ENCODE measurements at regions not wholly inside any gene's neighbourhood (a gene's known extent, or its start where the extent isn't known, plus 50 kb on each side); places are given as distances from the start of the nearest gene placed in this dataset.

GRCh38 chr4:32525420-32525819 is 1805.3 kb downstream of the PCDH7 start:
- intact Hi-C loops (cut with micrococcal nuclease), result no loop called here
- CTCF ChIA-PET, result no interaction called here

GRCh38 chr4:32544846-32545245 is 1824.7 kb downstream of the PCDH7 start:
- intact Hi-C loops (cut with micrococcal nuclease), result no loop called here
- H3K9me3 Mint-ChIP-seq, result peaks cover 4% of the 10 kb centered on the region
- H3K27me3 Mint-ChIP-seq, result no peaks in the 10 kb centered on the region
- ChIA-PET CTCF (no interaction called here), POLR2A (no interaction called here)
- no peak for TF ChIP-seq CTCF (IDR thresholded peaks at IDR 0.05)
- H3K4me1 Mint-ChIP-seq, result no peaks in the 10 kb centered on the region
- no peak for ATAC-seq (ENCODE audit: low read depth)
- no peak for DNase-seq
- H3K36me3 Mint-ChIP-seq (ENCODE audit: low read depth), result no peaks in the 10 kb centered on the region
- H3K27ac Mint-ChIP-seq, result no peak overlapping the region
- H3K4me3 Mint-ChIP-seq, result no peak overlapping the region

More at GRCh38 chr4:32525420-32525819, 1805.3 kb downstream of the PCDH7 start:
- Mint-ChIP-seq H3K4me1 (no peaks in the 10 kb centered on the region), H3K27ac (no peak overlapping the region), H3K9me3 (peaks cover 7% of the 10 kb centered on the region), H3K36me3 (ENCODE audit: low read depth) (no peaks in the 10 kb centered on the region), H3K4me3 (no peak overlapping the region), H3K27me3 (no peaks in the 10 kb centered on the region)
- POLR2A ChIA-PET, result no interaction called here
- DNase-seq (no peak), ATAC-seq (ENCODE audit: low read depth) (no peak)
- no peak for TF ChIP-seq CTCF (IDR thresholded peaks at IDR 0.05)

- TF ChIP-seq CTCF (IDR thresholded peaks at IDR 0.05), result no peak
- no peaks in the 10 kb centered on the region for H3K27me3 Mint-ChIP-seq
- H3K9me3 Mint-ChIP-seq, result no peaks in the 10 kb centered on the region
- intact Hi-C loops (cut with micrococcal nuclease), result no loop called here
- no peak overlapping the region for H3K4me3 Mint-ChIP-seq
- ATAC-seq (ENCODE audit: low read depth) (no peak), DNase-seq (no peak)
- no peak overlapping the region for H3K27ac Mint-ChIP-seq
- CTCF ChIA-PET, result no interaction called here
- POLR2A ChIA-PET, result no interaction called here
- no peaks in the 10 kb centered on the region for H3K36me3 Mint-ChIP-seq (ENCODE audit: low read depth)
- no peaks in the 10 kb centered on the region for H3K4me1 Mint-ChIP-seq
Measured at GRCh38 chr4:32551943-32552342, 1831.8 kb downstream of the PCDH7 start.

- Mint-ChIP-seq H3K27ac (no peak overlapping the region), H3K4me3 (no peak overlapping the region), H3K36me3 (ENCODE audit: low read depth) (no peaks in the 10 kb centered on the region), H3K4me1 (no peaks in the 10 kb centered on the region), H3K27me3 (no peaks in the 10 kb centered on the region), H3K9me3 (no peaks in the 10 kb centered on the region)
- intact Hi-C loops (cut with micrococcal nuclease), result no loop called here
- no peak for TF ChIP-seq CTCF (IDR thresholded peaks at IDR 0.05)
- ChIA-PET POLR2A (no interaction called here), CTCF (no interaction called here)
- ATAC-seq (ENCODE audit: low read depth) (no peak), DNase-seq (no peak)
Measured at GRCh38 chr4:32560306-32560705, 1840.1 kb downstream of the PCDH7 start.

GRCh38 chr4:32562010-32562409 is 1841.8 kb downstream of the PCDH7 start:
- Mint-ChIP-seq H3K4me3 (no peak overlapping the region), H3K9me3 (no peaks in the 10 kb centered on the region), H3K4me1 (no peaks in the 10 kb centered on the region), H3K27ac (no peak overlapping the region), H3K36me3 (ENCODE audit: low read depth) (no peaks in the 10 kb centered on the region), H3K27me3 (no peaks in the 10 kb centered on the region)
- ATAC-seq (ENCODE audit: low read depth) (no peak), DNase-seq (no peak)
- ChIA-PET CTCF (no interaction called here), POLR2A (no interaction called here)
- intact Hi-C loops (cut with micrococcal nuclease), result no loop called here
- no peak for TF ChIP-seq CTCF (IDR thresholded peaks at IDR 0.05)

Data from activated B cell treated with CpG ODN at 0.5 μM for 24 hours (primary cell).